PC-9 (cell line): ENCODE measurements at regions not wholly inside any gene's neighbourhood (a gene's known extent, or its start where the extent isn't known, plus 50 kb on each side); places are given as distances from the start of the nearest gene placed in this dataset.

ENCODE experiments used
- CTCF ChIP-seq: fragments of 200-600 bp; sonication (generic); conservative IDR thresholded peaks from 2 replicates; pipeline ENCODE4 v1.6.1; 2017; ENCODE audit warnings: mixed run types, antibody characterized with exemption, mild to moderate bottlenecking, moderate library complexity
- EZH2 ChIP-seq: fragments of 200-600 bp; sonication (generic); IDR thresholded peaks from 2 replicates; pipeline ENCODE4 v1.8.0; 2017; ENCODE audit warnings: antibody characterized with exemption, low read depth

- no peak for TF ChIP-seq CTCF
- TF ChIP-seq EZH2 = no peak
Observed at GRCh38 chr14:65251213-65251612, 148.9 kb upstream of the MAX start.
